HG02970 (cell line): ENCODE measurements at regions not wholly inside any gene's neighbourhood (a gene's known extent, or its start where the extent isn't known, plus 50 kb on each side); places are given as distances from the start of the nearest gene placed in this dataset.

Experiments used
- ATAC-seq: cut with Tn5 transposase; IDR thresholded peaks from one replicate; pipeline ENCODE4 v1.9.1; 2021; ENCODE audit warnings: mild to moderate bottlenecking, moderate library complexity, moderate number of reproducible peaks; ENCODE audit not compliant: unreplicated experiment, low FRiP score

DNA sequence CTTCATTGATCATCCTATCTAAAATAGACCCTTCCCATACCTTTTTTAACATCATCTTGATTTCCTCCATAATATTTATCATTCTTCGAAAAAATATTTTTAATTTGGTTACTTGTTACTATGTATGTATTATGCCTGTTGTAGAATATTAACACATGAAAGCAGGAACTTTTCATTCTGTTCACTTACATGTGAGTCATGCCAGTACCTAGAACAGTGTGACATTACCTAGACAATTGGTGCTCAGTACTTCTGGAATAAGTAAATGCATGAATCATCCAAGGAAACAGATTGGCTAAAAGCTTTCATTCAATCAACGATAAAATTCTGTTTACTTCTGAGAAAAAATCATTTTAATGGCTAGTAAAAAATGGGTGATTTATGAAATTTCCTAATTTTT is 76.4 kb downstream of the CXXC4 start:
- ATAC-seq: no peak

DNA sequence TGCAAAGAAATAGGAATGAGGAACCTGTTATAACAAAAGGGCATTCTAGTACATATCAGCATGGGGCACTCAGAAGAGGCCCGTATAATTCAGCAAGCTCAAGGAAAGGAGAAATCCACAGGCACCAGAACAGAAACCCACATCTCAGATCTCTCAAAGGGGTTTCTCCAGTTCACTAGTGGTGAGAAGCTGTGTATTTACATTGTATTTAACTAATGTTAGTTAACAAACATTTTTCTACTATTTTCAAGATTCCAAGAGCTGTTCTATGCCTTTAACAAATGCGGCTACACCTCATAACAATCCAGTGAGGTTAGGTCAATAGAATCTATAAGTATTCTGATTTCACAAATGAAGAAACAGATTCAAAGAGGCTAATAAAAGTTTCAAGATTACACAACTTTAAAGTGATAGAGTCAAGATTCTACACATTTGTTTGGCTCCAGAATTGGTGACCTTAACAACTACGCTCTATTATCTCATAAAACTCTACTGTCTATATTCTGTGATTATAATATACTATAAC is 77.3 kb downstream of the CXXC4 start:
- no peak for ATAC-seq

DNA sequence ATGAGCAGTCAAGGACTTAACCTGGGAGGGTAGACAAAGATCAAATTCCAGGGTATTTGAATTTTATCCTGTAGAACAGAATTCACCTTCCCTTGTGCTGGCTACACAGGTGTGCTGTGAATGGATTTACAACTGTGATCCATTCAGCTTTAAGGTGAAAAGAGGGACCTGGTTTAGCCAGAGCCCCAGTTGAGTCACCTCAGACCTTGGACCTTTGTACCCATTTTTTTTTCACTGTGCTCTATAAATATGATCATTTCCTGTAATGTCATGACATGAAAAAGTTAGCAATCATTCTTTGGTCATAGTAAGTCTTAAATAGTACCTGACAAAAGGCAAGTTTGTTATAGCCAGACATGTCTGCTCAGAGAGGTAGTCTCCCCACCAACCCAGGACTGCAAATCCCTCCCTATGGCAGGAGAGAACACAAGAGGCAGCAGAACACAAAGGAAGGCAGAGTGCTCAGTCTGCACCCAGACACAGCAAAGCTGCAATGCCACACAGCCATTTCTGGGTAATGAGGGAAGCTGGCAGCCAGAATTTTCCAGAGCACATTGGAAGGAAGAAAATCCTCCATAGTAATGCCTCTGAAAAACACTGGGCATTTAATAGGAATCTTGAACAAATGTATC is 77.9 kb downstream of the CXXC4 start:
- no peak for ATAC-seq

DNA sequence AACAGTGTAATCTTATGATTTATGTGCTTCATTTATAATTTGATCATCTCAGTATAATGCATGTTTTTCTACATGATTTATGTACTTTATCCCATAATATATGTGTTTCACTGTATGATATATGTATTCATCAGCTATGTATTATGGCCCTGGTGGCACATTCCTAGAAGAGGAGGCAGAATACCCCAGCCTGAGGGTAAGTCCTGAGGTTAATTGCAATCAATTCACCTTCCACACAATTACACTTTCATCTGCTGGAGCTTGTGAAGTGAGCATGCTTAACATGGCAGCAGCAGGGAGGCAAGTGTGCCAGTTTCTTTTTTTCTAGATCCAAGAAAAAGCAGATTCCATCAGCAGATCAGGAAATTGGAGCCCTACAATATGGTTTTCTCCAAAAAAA is 81.2 kb downstream of the CXXC4 start:
- no peak for ATAC-seq

DNA sequence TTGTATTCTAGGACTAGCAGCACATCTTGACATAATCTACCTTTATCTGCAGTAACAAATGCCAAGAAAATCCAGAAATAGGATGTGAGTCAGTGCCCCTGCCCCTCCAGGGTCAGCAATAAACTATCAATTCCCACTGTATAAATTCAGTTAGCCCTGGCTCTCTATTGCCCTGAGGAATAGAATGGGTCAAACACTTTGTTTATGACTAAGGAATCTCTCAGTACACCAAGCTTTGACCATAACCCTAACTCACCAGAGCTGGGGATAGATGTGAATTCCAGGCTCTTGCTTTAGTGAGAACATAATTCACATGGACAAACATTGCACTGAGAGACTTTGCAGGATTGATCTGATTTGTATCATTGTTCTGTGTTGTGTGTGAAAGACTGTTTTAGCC is 82.3 kb downstream of the CXXC4 start:
- ATAC-seq: no peak

DNA sequence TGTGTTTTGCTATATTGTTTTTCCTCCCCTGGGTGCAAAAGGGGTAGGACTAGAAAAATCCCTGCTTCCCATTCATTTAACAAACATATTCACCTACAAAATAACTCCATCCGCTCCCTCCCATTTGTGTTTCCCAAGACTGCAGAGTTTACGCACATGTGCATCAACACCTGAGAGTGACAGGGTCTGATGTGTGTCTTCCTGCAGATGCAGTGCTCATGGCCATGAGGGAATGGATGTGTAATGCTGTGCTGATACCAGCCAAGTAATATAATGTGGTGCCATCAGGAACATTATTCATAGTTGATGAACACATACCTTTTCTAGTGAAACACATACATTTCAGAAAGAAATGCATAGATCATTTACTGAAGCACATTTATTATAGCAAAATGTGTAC is 83.2 kb downstream of the CXXC4 start:
- ATAC-seq: no peak

DNA sequence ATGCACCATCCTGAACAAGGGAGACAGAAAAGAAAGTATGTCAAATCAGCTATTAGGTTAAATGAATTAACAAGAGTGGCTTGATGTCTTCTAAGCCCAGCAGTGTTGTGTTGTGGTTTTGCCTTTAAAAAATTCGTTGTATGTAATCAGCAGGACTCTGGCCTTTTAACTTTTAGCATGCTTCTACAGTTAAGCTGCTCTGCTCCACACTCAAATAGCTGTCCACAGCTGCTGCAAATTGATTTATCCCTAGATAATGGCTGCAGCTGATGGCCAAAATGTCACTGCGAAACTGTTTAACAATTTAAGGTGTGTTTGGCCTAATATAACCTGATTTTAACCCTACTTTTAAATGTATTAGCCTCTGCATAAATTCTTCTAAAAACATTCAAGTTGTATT is 85.8 kb downstream of the CXXC4 start:
- ATAC-seq: no peak

DNA sequence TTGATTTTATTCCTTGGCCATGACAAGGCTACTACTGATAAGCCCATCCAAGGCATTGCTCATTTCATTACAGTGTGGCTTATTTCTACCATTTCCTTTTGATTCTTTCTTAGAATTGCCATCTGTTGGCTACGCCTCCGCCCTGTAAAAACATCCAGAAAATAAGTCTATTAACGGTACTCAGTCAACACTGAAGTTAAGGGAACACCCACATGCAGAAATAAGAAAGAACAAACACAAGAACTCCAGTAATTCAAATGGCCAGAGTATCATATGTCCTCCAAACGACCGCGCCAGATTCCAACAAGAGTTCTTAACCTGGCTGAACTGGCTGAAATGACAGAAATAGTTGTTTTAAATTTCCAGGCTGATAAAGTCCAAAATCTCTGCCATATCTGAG is 90.3 kb downstream of the CXXC4 start:
- ATAC-seq: no peak

DNA sequence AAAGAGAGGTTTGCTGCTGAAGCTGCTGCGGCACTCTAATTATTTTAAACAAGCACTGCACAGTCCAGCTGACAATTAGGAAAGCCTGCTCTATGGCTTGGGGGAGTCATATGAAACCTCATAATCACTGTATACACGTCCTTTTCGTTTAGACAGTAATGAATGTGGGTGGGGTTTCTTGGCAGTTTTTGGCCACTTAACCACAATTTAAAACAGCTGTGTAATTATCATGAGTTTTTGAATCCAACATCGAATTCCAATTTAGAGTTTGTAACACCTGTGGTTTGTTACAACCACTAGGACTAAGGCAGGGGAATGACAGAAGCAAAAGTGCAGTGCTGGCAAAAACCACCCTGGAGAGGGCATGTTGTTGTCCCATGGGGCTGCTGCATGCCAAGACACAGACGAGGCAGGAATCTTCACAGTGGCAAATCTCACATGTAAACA is 99.5 kb downstream of the CXXC4 start:
- no peak for ATAC-seq

DNA sequence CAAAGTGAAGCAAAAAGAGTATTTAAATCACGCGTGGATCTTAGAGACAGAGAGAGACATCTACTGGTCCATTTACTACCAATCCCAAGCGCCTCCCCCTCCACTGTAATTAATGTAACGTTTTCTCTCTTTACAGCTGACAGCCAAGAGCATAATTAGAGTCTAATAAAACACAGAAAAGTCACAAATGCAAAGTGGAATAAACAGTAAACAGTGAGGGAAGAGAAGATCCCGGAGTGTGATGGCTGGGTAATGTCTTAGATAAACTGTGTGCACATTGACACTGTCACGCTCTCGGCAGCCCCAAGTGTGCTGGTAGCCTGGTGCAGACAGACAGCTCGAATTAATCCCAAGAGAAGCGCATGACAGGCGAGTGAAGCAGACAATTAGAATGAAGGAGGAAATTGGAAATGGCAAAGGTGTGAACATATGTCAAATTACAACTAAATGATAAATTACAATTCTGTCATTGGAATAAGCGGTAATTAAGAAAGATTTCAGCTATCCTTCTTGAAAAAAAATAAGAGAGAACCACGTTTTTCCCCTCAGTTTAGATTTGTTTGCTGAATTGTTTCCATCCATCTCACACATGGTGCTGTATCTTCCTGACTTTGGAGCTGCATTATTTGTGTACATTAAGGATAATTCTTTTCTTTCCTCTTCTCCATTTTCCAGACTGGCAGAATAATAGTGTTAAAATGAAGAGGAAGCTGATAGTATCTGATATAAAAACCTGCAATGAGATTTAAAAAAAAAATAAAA is 100.1 kb downstream of the CXXC4 start:
- ATAC-seq: no peak

DNA sequence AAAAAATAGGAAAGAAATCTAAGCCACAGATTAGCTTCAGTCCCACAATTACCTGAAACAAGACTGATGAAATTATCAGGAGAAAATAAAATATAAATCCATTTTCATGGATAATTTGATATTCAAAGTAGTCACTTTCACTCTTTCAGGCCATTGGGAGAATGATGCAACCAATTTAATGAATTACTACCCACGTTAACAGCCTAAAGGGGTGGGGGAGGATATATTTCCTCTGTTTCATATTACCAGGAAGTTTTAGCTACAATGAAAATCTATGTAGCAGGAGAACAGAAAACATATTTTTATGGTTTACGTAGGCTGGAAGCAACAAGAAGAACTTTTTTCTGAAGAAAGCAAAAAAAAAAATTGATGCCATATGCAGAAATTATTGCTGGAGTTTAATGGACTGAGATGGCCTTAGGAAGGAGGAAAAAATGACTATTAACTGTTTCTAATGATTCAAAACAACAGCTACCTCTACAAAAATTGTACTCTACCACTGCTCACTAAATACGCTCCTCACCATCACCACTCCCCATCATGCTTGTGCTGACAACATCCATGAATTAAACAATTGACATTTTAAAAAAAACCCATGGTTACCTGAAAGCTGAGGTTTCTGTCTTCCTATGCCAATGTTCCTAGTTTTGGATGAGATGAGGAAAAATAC is 100.9 kb downstream of the CXXC4 start:
- ATAC-seq: no peak

DNA sequence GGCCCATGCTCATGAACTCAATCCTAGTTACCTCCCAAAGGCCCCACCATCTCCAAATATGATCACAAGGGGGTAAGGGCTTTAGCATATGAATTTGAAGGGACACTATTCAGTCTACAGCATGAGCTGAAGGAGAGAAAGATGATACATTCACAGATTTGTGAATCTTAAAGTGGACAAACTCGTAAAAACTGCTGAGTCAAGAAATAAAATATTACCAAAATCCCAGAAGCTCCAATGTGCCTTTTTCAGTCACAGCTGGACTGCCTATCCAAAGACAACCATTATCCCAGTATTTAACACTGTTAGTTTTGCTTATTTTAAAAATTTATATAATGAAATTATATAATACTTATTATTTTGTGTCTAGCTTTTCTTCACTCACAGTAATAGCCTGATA is 109.0 kb downstream of the CXXC4 start:
- ATAC-seq: no peak

DNA sequence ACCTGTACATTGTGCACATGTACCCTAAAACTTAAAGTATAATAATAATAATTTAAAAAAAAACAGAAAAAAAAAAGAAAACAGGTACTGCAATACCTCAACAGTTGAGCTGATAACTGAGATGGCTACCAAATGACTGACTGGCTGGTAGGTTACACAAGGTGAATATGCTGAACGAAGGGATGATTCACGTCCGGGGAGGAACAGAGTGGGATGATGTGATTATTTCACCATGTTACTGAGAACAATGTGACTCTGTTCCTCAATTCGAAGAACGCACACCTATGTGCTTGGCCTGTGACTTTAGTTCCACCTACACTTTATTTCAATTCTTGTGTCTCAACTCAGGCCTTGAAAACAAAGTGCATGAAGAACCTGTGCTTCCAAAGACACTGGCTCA is 111.7 kb downstream of the CXXC4 start:
- no peak for ATAC-seq

DNA sequence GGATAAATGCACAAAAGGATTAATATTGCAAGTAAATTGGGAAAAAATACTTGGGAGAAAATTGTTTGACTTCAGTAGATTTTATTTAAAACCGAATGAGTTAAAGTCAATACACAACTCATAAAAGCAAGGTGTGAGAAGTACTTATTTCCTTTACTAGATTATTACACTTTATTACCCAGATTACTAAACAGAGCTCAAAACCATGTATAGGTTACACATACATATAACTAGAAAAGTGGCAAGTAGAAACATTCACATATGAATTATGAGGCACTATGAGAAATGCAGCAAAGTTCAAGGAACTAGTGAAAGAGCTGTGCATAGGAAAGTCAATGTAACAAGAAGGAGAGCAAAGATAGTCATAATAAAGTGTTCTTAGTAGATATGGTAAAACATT is 113.0 kb downstream of the CXXC4 start:
- no peak for ATAC-seq

DNA sequence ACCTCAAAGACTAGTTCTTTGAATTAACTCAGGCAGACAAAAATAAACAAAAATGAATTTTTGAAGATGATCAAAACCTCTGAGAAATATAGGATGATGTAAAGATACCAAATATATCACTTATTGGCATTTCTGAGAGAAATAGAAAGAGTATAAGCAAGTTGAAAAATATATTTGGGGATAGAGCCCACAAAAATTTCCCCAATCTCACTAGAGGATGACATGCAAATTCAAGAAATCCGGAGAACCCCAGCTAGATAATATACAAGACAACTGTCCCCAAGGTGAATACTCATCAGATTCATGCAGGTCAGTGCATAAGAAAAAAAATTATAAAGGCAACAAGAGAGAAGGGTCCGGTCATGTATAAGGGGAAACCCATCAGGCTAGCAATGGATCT is 129.1 kb downstream of the CXXC4 start:
- no peak for ATAC-seq

DNA sequence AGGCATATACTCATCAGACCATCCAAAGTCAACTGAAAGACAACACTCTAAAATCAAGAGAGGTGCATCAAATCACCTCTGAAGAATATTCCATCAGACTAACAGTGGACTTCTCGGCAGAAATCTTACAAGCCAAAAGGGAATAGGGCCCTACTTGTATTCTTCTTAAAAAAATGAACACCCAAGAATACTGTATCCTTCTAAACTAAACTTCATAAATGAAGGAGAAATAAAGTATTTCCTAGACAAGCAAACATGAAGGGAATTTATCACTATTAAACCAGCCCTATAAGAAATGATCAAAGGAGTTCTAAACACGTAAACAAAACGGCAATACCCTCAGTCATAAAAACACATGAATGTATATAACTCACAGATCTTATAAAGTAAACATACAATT is 141.2 kb downstream of the CXXC4 start:
- ATAC-seq: no peak

DNA sequence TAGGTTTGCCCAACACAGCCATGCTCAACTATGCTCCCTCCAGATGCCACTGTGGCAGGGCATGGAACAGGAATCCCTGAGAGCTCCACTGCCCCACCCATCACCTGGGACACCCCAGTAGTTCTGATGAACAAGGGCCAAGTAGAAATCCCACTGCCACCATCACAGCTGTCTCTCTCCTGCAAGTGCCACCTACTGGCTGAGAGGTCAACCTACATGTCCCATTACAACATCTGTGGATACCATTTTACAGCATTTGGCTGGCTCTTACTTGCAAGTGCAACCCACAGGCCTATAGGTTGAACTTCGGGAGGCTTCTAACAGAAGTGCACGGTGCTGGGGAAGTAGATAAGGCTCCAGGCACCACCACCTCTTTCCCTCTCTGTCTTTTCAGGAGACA is 142.5 kb downstream of the CXXC4 start:
- ATAC-seq: no peak

DNA sequence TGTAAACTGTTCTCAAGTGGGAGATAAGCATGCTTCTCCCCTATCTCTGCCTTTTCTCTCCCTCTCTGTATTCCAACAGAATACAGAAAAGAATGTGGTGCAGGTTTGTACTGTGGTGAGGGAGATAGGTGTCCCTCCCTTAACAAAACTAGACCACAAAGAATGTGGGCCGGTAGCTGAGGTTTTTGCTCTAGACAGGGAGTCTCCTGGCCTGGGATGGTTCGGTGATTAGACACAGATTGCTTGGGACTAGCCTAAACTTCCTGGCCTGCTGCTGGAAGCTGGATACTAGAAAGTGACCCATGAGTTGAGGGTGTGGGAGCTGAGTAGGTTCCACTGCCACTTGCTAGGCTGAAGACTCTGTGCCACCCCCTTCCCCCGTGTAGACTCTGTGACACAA is 143.0 kb downstream of the CXXC4 start:
- no peak for ATAC-seq

DNA sequence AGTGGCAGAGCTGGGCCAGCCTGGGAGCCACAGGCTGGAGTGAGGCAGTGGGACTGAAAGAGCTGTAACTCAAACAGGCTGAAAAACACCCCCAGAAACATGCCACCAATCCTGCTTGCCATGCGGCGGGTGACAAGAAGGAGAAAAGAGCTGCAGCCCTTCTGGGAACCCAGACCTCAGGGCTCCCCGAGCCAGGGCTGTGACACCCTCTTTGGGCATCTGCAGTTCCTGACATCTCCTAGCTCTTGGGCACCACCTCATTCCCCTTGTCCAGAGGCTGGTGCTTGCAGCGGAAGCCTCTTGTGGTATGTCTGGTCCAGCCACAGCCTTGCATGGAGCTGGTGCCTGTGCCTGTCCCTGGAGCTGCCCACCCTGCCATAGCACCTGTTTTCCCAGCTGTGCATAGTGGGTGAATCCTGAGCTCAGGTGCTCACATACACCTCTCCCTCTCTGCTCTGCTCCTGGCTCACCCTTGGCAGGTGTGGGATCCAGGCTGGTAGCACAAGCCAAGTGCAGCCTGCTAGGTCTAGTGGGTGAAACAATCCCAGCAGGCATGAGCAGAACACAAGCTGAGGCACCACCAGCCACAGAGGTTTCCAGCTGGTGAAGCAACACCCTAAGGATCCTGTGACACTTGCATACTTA is 149.0 kb downstream of the CXXC4 start:
- ATAC-seq: no peak

DNA sequence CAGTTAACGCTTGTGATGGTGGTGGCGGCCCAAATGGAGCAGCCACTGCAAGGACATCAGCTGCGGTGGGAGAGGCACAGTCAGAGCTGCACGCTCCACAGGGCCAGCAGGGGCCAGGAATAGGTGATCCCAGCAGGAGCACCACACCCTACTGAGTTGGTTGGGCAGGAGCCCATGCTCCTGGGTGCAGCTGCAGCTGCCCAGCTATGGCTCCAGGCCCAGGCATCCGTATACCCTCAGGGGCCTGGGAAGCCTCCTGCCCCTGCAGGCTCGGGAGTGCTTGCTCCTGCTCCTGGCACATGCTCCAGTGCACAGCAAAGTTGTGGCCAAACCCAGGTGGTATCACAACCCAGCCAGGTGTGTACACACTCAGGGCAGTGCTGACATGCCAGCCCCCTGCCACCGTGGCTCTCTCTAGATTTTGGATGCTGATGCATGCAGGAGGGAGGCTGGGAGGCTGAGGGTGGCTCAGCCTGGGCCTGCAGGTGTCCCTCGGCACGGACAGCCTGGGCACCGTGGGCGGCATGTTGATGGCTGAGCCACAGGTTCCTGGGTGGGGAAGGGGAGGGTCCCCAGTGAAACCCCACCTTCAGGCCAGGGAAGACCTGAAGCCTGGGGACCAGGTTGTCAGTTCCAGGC is 150.2 kb downstream of the CXXC4 start:
- ATAC-seq: no peak

DNA sequence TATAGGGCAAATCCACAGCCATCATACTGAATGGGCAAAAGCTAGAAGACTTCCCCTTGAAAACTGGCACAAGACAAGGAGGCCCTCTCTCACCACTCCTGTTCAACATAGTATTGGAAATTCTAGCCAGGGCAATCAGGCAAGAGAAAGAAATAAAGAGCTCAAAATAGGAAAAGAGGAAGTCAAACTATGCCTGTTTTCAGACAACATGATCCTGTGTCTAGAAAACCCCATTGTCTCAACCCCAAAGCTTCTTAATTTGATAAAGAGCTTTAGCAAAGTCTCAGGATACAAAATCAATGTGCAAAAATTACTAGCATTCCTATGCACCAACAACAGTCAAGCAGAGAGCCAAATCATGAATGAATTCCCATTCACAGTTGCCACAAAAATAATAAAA is 160.3 kb downstream of the CXXC4 start:
- no peak for ATAC-seq
